NB4 (cell line): ENCODE measurements at regions not wholly inside any gene's neighbourhood (a gene's known extent, or its start where the extent isn't known, plus 50 kb on each side); places are given as distances from the start of the nearest gene placed in this dataset.

ENCODE experiments used
- POLR2A ChIP-seq: IDR thresholded peaks from 2 replicates; pipeline ENCODE4 v1.6.1; 2011; ENCODE audit warnings: mild to moderate bottlenecking; ENCODE audit not compliant: insufficient read length; ENCODE audit errors: extremely low read depth
- TF ChIP-seq, protein P1 (sequence below): IDR thresholded peaks from one replicate; pipeline ENCODE4 v1.5.1; 2012; ENCODE audit warnings: low read depth, low read length

DNA sequence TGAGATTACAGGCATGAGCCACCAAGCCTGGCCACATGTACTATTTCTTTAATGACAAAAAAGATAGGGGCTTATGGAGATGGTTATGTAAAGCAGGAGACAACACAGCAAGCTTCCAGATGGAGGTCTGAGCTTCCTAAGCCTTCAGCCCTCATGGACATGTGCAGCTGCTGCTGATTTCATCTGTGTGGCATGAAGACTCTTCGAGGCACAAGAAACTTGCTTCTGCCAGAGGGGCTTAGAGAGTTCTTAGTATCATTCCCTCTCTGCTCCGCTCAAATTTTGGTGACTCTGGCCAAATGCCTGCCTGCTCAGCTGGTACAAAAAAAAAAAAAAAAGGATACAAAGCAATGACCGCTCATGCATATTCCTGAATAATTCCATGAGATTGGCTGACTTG, 552.5 kb downstream of the TYW1 start:
- TF ChIP-seq, protein P1, sequence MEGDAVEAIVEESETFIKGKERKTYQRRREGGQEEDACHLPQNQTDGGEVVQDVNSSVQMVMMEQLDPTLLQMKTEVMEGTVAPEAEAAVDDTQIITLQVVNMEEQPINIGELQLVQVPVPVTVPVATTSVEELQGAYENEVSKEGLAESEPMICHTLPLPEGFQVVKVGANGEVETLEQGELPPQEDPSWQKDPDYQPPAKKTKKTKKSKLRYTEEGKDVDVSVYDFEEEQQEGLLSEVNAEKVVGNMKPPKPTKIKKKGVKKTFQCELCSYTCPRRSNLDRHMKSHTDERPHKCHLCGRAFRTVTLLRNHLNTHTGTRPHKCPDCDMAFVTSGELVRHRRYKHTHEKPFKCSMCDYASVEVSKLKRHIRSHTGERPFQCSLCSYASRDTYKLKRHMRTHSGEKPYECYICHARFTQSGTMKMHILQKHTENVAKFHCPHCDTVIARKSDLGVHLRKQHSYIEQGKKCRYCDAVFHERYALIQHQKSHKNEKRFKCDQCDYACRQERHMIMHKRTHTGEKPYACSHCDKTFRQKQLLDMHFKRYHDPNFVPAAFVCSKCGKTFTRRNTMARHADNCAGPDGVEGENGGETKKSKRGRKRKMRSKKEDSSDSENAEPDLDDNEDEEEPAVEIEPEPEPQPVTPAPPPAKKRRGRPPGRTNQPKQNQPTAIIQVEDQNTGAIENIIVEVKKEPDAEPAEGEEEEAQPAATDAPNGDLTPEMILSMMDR, result no peak
- no peak for TF ChIP-seq POLR2A
